ENCODE measurements at regions not wholly inside any gene's neighbourhood (a gene's known extent, or its start where the extent isn't known, plus 50 kb on each side); places are given as distances from the start of the nearest gene placed in this dataset.

DNA sequence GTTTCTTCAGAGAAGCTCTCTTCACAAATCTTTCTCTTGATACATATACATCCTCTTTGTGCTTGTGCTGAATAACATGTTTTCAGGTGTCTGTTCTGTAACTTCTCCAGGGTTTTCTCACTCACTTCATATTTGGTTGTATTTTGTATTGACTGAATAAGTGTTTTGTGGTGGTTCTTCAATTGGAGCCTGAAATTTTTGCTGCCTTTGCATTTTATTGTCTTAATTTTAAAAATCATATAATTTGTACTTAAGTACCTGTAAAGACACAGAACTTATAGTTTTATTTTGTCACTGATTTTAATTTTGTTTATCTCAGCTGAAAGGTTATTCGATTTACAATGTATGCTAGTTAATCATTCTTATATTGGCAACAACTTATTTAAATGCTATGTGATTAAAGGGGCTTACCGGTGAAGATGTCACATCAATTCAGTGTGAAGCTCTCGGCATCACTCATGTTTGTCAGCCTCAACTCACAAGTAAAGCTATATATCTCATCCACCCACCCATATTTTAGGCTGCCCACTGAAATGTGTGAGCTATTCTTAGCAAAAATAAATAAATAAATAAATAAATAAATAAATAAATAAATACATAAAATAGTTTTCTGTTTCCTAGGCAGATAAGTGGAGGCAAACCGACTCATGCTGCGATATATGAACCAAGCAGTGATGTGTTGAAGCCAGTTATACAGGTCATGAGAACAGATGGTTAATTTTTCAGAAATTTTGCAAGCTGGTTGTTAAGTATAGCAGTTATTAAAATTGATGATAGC, 76.4 kb upstream of the FSTL5 start:
- TF ChIP-seq JUND (IDR thresholded peaks at IDR 0.05; ENCODE audit: low read depth, low read length) (no peak), CHD1 (IDR thresholded peaks at IDR 0.05; ENCODE audit: low read depth, low read length) (no peak), SRF (IDR thresholded peaks at IDR 0.05; ENCODE audit: low read depth in 2 of 2, low read length in 2 of 2) (no peak), POLR2A (IDR thresholded peaks at IDR 0.05; ENCODE audit: low read depth, low read length) (no peak), SIX5 (IDR thresholded peaks at IDR 0.05; ENCODE audit: low read depth, low read length, severe bottlenecking) (no peak), POLR2AphosphoS5 (IDR thresholded peaks at IDR 0.05; ENCODE audit: low read length) (no peak), HCFC1 (IDR thresholded peaks at IDR 0.05; ENCODE audit: low read length) (no peak)
- TF ChIP-seq, protein P1, sequence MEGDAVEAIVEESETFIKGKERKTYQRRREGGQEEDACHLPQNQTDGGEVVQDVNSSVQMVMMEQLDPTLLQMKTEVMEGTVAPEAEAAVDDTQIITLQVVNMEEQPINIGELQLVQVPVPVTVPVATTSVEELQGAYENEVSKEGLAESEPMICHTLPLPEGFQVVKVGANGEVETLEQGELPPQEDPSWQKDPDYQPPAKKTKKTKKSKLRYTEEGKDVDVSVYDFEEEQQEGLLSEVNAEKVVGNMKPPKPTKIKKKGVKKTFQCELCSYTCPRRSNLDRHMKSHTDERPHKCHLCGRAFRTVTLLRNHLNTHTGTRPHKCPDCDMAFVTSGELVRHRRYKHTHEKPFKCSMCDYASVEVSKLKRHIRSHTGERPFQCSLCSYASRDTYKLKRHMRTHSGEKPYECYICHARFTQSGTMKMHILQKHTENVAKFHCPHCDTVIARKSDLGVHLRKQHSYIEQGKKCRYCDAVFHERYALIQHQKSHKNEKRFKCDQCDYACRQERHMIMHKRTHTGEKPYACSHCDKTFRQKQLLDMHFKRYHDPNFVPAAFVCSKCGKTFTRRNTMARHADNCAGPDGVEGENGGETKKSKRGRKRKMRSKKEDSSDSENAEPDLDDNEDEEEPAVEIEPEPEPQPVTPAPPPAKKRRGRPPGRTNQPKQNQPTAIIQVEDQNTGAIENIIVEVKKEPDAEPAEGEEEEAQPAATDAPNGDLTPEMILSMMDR (IDR thresholded peaks at IDR 0.05 in 2 of 3, conservative IDR thresholded peaks at IDR 0.05 in 1 of 3; ENCODE audit: control insufficient read depth in 2 of 3, extremely low read depth in 1 of 3, insufficient read depth in 1 of 3, low read depth in 3 of 3, low read length in 3 of 3) = no peak

All from GM12878 (cell line).